HG02678 (cell line): ENCODE measurements at regions not wholly inside any gene's neighbourhood (a gene's known extent, or its start where the extent isn't known, plus 50 kb on each side); places are given as distances from the start of the nearest gene placed in this dataset.
A peak's percentile ranks its signal among the peaks of the same experiment; 100 is the strongest.

ENCODE experiments used
- ATAC-seq: cut with Tn5 transposase; IDR thresholded peaks from one replicate; pipeline ENCODE4 v1.9.1; 2021; ENCODE audit warnings: mild to moderate bottlenecking, moderate library complexity; ENCODE audit not compliant: unreplicated experiment

GRCh38 chr1:9419369-9420041, 119.8 kb upstream of the SLC25A33 start:
- no peak for ATAC-seq

- ATAC-seq = no peak
Observed at GRCh38 chr1:9420835-9421532, 118.3 kb upstream of the SLC25A33 start.

- no peak for ATAC-seq
Observed at GRCh38 chr1:9421533-9421873, 117.8 kb upstream of the SLC25A33 start.

- ATAC-seq = no peak
Observed at GRCh38 chr1:9422321-9422720, 116.9 kb upstream of the SLC25A33 start.

GRCh38 chr1:9422911-9423505, 116.3 kb upstream of the SLC25A33 start:
- no peak for ATAC-seq

- ATAC-seq = no peak
Observed at GRCh38 chr1:9424261-9424660, 115.0 kb upstream of the SLC25A33 start.

- ATAC-seq = peak; percentile 6
Observed at GRCh38 chr1:9425859-9426258, 113.4 kb upstream of the SLC25A33 start.

GRCh38 chr1:9426291-9426711, 113.0 kb upstream of the SLC25A33 start:
- peak; percentile 72 for ATAC-seq

GRCh38 chr1:9427388-9427787, 111.9 kb upstream of the SLC25A33 start:
- ATAC-seq = no peak

- peak; percentile 79 for ATAC-seq
Observed at GRCh38 chr1:9428601-9429341, 110.5 kb upstream of the SLC25A33 start.

GRCh38 chr1:9429342-9429711, 109.9 kb upstream of the SLC25A33 start:
- no peak for ATAC-seq

- no peak for ATAC-seq
Observed at GRCh38 chr1:9434247-9435152, 104.8 kb upstream of the SLC25A33 start.

GRCh38 chr1:9435153-9435636, 104.1 kb upstream of the SLC25A33 start:
- no peak for ATAC-seq

- ATAC-seq = no peak
Observed at GRCh38 chr1:9435854-9436640, 103.2 kb upstream of the SLC25A33 start.

GRCh38 chr1:9437961-9438430, 101.3 kb upstream of the SLC25A33 start:
- no peak for ATAC-seq

- no peak for ATAC-seq
Observed at GRCh38 chr1:9438431-9439073, 100.7 kb upstream of the SLC25A33 start.

GRCh38 chr1:9439074-9439761, 100.0 kb upstream of the SLC25A33 start:
- ATAC-seq = no peak

GRCh38 chr1:9440261-9440660, 99.0 kb upstream of the SLC25A33 start:
- ATAC-seq = no peak
